OCI-LY3 (cell line): ENCODE measurements at regions not wholly inside any gene's neighbourhood (a gene's known extent, or its start where the extent isn't known, plus 50 kb on each side); places are given as distances from the start of the nearest gene placed in this dataset.

Source experiments
- EZH2phosphoT487 ChIP-seq: fragments of 200-600 bp; shearing (Covaris generic); IDR thresholded peaks from 2 replicates; pipeline ENCODE4 v1.6.1; 2018; ENCODE audit warnings: antibody characterized with exemption, mixed run types, low read depth
- TF ChIP-seq, protein P1 (sequence below): fragments of 200-600, 300-600 bp; sonication (generic); IDR thresholded peaks from 2 replicates; pipeline ENCODE4 v1.5.1; 2014; ENCODE audit warnings: antibody characterized with exemption, low read length, low read depth

DNA sequence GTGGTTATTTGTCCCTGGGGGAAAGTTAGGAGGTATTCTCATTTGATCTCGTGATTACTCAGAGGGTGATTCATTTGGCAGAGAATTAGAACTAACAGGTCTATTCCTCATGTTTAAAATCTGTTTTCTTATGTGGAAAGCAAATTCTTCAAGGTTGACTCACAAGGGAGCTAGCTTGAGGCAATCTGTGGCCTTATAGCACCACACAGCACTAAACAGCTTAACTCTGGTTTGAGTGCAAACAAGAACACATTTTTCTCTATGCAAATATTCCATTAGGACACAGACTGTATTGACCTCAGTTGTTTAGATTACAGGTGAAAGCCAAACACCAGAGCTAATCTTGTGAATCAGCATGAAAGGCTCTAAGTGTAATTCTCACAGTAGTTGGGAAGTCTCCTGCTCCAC is 694.4 kb upstream of the POU3F4 start:
- TF ChIP-seq, protein P1, sequence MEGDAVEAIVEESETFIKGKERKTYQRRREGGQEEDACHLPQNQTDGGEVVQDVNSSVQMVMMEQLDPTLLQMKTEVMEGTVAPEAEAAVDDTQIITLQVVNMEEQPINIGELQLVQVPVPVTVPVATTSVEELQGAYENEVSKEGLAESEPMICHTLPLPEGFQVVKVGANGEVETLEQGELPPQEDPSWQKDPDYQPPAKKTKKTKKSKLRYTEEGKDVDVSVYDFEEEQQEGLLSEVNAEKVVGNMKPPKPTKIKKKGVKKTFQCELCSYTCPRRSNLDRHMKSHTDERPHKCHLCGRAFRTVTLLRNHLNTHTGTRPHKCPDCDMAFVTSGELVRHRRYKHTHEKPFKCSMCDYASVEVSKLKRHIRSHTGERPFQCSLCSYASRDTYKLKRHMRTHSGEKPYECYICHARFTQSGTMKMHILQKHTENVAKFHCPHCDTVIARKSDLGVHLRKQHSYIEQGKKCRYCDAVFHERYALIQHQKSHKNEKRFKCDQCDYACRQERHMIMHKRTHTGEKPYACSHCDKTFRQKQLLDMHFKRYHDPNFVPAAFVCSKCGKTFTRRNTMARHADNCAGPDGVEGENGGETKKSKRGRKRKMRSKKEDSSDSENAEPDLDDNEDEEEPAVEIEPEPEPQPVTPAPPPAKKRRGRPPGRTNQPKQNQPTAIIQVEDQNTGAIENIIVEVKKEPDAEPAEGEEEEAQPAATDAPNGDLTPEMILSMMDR: no peak
- no peak for TF ChIP-seq EZH2phosphoT487
